Large intestine (tissue), 3 donors: ENCODE measurements at regions not wholly inside any gene's neighbourhood (a gene's known extent, or its start where the extent isn't known, plus 50 kb on each side); places are given as distances from the start of the nearest gene placed in this dataset.
"Not testable (repeated sequence)": the region's sequence is repeated elsewhere in the genome, so short reads cannot be mapped to it uniquely, and the experiment has no call there.

Experiments used
- DNase-seq, 2 donors: peaks; one replicate each; pipeline versions ENCODE4 v3.0.0 to v3.0.0-alpha.2; 2013
- H3K27ac ChIP-seq: one replicate; pipeline ENCODE4 v1.5.1; 2013; ENCODE audit warnings: low read length
- H3K27me3 ChIP-seq: 2 replicates; pipeline ENCODE4 v1.6.1; 2013; ENCODE audit warnings: low read length; ENCODE audit not compliant: control insufficient read depth, insufficient read depth
- H3K36me3 ChIP-seq: 2 replicates; pipeline ENCODE4 v1.6.1; 2013; ENCODE audit warnings: low read length; ENCODE audit not compliant: control insufficient read depth, insufficient read depth
- H3K4me1 ChIP-seq: one replicate; pipeline ENCODE4 v1.6.1; 2013; ENCODE audit warnings: low read length; ENCODE audit not compliant: control insufficient read depth, insufficient read depth
- H3K4me3 ChIP-seq: one replicate; pipeline ENCODE4 v1.5.1; 2013; ENCODE audit warnings: low read length
- H3K9me3 ChIP-seq: one replicate; pipeline ENCODE4 v1.6.1; 2013; ENCODE audit warnings: mild to moderate bottlenecking, low read depth, low read length, moderate library complexity; ENCODE audit not compliant: control insufficient read depth
- WGBS: methylation state at CpG from one replicate; pipeline ENCODE4 v1.1.5; 2013; ENCODE audit warnings: low lambda C conversion rate; ENCODE audit not compliant: insufficient coverage; 5-methylcytosine and 5-hydroxymethylcytosine counted together

DNA sequence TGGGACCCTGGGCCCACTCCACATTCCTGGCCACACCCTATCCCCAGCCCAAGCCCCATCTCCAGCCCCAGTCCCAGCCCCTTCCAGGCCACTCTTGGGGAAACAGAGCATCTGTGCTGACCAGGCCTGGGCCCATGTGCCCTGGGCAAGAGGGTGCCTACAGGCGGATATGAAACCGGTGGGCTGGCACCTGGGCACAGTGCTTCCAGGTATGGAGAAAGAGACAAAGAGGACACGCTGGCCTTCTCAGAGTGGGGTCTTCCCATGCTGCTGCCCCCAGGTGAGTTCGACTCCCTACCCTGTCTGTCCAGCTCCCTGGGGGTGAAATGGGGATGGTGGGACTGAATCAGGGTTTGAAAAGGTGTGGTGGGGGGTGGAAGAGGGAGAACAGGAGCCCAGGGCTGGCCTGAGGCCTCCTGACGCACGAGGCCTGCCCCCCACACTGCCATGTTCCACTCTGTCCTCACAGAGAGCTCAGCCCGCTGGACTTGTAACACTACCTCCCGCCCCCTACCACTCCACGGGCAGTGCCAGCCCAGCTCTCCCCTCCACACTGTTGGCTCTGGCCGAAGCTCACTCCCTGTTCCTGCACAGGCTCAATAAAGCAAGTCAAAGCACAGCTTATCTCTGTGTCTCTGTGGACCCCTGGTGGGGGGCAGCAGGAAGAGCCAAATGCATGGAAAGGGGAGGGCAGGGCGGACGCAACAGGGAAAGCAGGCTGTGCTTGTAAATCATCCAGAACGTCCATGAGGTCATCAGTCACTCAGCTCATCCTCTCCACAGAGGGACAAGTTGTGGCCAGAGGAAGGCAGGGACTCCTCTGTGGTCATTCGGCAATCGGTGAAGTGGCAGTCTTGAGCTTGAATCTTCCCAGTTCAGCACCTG is 71.1 kb upstream of the TMEM97 start:
- H3K27ac ChIP-seq: no peak overlapping the region
- no peaks in the 10 kb centered on the region for H3K27me3 ChIP-seq
- no peak overlapping the region for H3K4me3 ChIP-seq
- H3K36me3 ChIP-seq: no peaks in the 10 kb centered on the region
- peaks cover 4% of the 10 kb centered on the region for H3K4me1 ChIP-seq
- no peak for DNase-seq
- no CpG with 5 or more reads among the region's 15 CpGs for WGBS
- H3K9me3 ChIP-seq: peaks cover 3% of the 10 kb centered on the region

DNA sequence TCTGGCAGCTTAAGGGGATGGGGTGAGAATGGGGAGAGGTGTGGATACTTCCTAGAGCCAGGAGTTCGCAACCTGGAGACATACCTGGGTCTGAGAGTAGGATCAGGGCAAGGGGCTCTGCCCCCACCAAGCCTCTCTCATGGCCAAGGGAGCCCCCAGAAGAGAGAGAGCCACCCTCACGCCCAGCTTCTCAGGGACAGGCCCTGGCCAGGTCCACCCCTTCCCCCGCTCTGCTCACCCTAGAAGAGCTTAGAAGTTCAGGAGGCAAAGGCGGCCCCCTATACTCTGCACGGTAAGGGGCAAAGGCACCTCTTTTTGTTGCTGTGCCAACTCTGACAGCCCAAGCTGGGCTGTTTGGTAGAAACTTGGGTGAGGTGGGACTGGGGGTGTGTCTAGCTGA is 69.3 kb upstream of the TMEM97 start:
- Histone ChIP-seq H3K9me3 (peaks cover 3% of the 10 kb centered on the region), H3K4me3 (no peak overlapping the region), H3K27me3 (no peaks in the 10 kb centered on the region), H3K27ac (no peak overlapping the region), H3K4me1 (peaks cover 4% of the 10 kb centered on the region), H3K36me3 (no peaks in the 10 kb centered on the region)
- DNase-seq: no peak
- WGBS: no CpG with 5 or more reads among the region's 5 CpGs

DNA sequence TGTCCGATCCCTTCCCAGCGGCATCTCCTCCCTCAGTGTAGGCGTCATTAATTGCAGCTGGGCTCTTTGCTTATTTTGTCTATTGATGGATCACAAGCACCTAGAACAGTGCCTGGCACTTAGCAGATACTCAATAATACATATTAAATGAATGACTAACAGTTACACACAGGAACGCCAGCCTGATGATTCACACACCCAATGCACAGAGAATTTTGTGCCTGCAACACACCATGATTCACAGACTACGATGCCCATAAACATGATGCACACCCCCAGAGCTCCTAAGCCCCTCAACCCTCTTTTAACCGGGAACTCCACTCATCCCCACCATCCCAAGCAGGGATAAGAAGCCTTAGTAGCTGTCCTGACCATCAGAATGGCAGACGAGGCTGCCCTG is 66.6 kb upstream of the TMEM97 start:
- Histone ChIP-seq H3K9me3 (peaks cover 8% of the 10 kb centered on the region), H3K36me3 (no peaks in the 10 kb centered on the region), H3K27me3 (no peaks in the 10 kb centered on the region), H3K27ac (no peak overlapping the region), H3K4me3 (no peak overlapping the region), H3K4me1 (peaks cover 4% of the 10 kb centered on the region)
- WGBS: 90% methylated on average over 3 of the region's 7 CpGs
- DNase-seq: no peak

DNA sequence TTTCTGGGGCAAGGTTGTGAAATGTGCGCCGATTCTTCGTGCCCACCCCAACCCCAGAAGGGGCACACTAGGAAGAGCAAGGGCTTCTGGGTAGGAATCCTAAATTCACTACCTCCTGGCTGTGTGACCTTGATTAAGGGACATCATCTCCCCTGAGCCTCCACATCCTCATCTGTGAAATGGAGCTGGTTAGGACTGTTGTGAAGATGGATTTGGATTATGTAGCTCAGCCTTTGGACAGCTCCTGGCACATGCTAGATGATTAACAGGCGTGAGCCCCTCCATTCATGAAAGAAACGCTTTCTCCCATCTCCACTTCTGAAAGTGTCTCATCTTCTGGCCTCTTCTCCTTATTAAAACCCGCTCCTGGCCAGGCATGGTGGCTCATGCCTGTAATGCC is 65.3 kb upstream of the TMEM97 start:
- Histone ChIP-seq H3K27me3 (no peaks in the 10 kb centered on the region), H3K27ac (no peak overlapping the region), H3K36me3 (no peaks in the 10 kb centered on the region), H3K9me3 (peaks cover 8% of the 10 kb centered on the region), H3K4me1 (peaks cover 12% of the 10 kb centered on the region), H3K4me3 (no peak overlapping the region)
- no peak for DNase-seq
- WGBS: 70% methylated on average over 2 of the region's 6 CpGs

DNA sequence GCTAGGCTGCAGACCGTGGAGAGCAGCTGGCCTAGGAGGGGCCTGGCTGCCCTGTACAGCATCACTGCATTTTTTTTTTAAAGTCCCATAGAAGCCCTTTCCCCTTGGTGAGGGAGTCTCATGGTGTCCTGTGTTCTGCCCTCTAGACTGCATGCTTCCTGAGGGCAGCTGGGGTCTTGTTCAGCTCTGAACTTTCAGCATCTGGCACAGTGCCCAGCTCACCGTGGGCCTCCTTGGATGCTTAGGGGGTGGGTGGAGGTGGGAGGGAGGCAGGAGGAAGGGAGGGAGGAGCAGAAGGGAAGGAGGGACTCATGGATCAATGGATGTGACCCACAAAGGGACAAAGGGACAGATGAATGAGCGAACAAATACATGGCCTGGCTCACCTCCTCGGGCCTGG is 63.4 kb upstream of the TMEM97 start:
- peaks cover 14% of the 10 kb centered on the region for H3K4me1 ChIP-seq
- no peak overlapping the region for H3K27ac ChIP-seq
- no peaks in the 10 kb centered on the region for H3K27me3 ChIP-seq
- H3K9me3 ChIP-seq: peaks cover 7% of the 10 kb centered on the region
- no peak for DNase-seq
- no CpG with 5 or more reads among the region's 4 CpGs for WGBS
- no peak overlapping the region for H3K4me3 ChIP-seq
- H3K36me3 ChIP-seq: no peaks in the 10 kb centered on the region

DNA sequence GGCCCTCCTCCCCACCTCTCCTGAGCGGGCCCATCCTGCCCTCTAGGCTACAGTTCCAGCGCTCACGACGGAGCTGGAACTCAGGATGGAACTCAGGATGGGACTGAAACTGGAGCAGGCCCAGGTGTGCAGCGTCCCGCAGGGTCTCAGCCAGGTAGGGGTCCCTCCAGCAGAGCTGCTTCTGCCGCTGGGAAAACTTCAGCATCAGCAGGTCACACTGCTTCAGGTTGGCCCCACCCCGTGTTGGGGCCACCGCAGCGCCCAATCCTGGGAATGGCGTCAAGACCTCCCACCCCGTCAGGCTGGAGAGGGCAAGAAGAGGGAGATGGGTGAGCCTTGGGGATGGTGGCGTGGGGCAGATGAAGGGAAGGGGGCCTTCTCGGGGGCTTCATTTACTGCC is 62.6 kb upstream of the TMEM97 start:
- H3K27me3 ChIP-seq: no peaks in the 10 kb centered on the region
- H3K4me3 ChIP-seq: no peak overlapping the region
- peaks cover 6% of the 10 kb centered on the region for H3K9me3 ChIP-seq
- no peaks in the 10 kb centered on the region for H3K36me3 ChIP-seq
- peaks cover 12% of the 10 kb centered on the region for H3K4me1 ChIP-seq
- no CpG with 5 or more reads among the region's 14 CpGs for WGBS
- H3K27ac ChIP-seq: no peak overlapping the region
- DNase-seq: no peak

DNA sequence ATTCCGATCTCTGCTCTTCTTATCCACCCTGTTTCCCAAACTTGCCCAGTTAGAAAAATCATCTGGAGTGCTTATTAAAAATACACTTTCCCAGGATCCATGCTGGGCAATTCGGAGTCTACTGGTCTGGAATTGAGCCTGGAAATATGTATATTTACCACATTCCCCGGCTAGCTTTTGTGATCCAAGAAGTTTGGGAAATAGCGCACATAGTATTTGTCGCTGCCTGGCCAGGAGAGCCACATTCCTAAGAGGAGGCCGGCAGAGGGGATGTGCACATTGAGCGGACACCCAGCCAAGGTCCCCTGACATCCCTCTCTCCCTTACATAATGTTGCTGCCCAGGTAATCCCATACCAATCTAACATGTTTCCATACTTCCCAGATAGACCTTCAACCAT is 62.1 kb upstream of the TMEM97 start:
- peaks cover 6% of the 10 kb centered on the region for H3K9me3 ChIP-seq
- H3K27me3 ChIP-seq: no peaks in the 10 kb centered on the region
- no peak overlapping the region for H3K4me3 ChIP-seq
- no CpG with 5 or more reads among the region's 7 CpGs for WGBS
- DNase-seq: no peak
- peaks cover 10% of the 10 kb centered on the region for H3K4me1 ChIP-seq
- H3K36me3 ChIP-seq: no peaks in the 10 kb centered on the region
- H3K27ac ChIP-seq: no peak overlapping the region

DNA sequence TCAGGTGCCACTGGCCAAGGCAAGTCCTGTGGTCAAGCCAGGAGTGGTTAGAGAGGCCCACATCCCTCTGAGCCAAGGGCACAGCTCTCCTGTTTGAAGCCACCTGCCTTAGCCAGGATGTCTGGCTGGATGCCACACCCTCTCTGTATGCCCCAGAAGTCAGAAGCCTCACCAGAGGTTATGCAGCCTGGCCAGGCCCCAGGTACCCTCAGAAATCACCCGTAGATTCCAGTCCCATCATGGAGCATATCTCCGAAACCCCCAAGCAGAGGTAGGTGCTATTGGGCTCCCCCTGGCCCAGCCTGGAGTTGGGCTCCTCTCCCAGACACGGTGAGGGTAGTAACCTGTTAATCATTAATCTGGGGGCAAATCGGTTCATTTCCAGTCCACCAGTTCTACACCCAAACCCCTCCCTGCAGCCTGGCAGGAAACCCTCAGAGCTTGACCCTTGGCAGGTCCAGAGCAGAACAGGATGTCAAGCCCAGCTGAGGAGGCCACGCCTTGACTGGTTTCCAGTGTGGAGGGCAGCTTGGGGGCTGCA is 60.6 kb upstream of the TMEM97 start:
- Histone ChIP-seq H3K4me1 (peaks cover 10% of the 10 kb centered on the region), H3K36me3 (no peaks in the 10 kb centered on the region), H3K27ac (no peak overlapping the region), H3K27me3 (no peaks in the 10 kb centered on the region), H3K9me3 (peaks cover 6% of the 10 kb centered on the region), H3K4me3 (no peak overlapping the region)
- DNase-seq: peak; percentile 43 to 75
- WGBS: no CpG with 5 or more reads among the region's 5 CpGs

DNA sequence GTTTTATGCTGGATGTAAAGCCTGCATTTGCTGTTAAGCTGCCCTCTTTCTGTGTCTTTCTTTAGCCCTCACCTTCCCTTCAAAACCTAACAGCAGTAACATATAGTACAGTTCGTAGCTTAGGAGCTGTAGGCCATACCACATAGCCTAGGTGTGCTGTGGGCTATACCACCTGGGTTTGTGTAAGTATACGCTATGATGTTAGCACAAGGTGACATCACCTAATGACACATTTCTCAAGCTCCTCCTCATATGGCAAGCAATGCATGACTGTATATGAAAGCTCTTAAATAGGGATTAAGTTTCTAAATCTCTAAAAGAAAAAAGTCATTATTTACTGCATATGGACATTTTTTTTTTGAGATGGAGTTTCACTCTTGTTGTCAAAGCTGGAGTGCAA is 57.8 kb upstream of the TMEM97 start:
- H3K9me3 ChIP-seq: peaks cover 1% of the 10 kb centered on the region
- no CpG with 5 or more reads among the region's 2 CpGs for WGBS
- DNase-seq: no peak
- no peak overlapping the region for H3K4me3 ChIP-seq
- peaks cover 10% of the 10 kb centered on the region for H3K4me1 ChIP-seq
- no peaks in the 10 kb centered on the region for H3K27me3 ChIP-seq
- no peaks in the 10 kb centered on the region for H3K36me3 ChIP-seq
- no peak overlapping the region for H3K27ac ChIP-seq

DNA sequence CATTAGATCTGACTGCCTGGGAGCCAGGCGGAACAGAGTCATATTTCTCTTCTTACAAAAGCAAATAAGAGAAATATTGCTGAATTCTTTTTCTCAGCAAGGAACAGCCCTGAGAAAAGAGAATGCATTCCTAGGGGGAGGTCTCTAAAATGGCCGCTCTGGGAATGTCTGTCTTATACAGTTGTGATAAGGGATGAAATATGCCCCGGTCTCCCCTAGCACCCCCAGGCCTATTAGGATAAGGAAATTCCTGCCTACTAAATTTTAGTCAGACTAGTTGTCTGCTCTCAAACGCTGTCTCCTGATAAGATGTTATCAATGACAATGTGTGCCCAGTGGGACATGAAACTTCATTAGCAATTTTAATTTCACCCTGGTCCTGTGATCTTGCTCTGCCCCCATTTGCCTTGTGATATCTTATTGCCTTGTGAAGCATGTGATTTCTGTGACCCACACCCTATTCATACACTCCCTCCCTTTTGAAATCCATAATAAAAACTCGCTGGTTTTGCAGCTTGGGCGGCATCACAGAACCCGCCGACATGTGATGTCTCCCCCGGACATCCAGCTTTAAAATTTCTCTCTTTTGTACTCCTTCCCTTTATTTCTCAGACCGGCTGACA is 56.8 kb upstream of the TMEM97 start:
- not testable (repeated sequence) for DNase-seq, H3K27me3 ChIP-seq, H3K36me3 ChIP-seq, H3K27ac ChIP-seq, H3K4me3 ChIP-seq, H3K9me3 ChIP-seq
- WGBS: 100% methylated on average over 1 of the region's 10 CpGs
- H3K4me1 ChIP-seq: peaks cover 10% of the 10 kb centered on the region
